ENCODE measurements at regions not wholly inside any gene's neighbourhood (a gene's known extent, or its start where the extent isn't known, plus 50 kb on each side); places are given as distances from the start of the nearest gene placed in this dataset.
"Not testable (repeated sequence)": the region's sequence is repeated elsewhere in the genome, so short reads cannot be mapped to it uniquely, and the experiment has no call there.

DNA sequence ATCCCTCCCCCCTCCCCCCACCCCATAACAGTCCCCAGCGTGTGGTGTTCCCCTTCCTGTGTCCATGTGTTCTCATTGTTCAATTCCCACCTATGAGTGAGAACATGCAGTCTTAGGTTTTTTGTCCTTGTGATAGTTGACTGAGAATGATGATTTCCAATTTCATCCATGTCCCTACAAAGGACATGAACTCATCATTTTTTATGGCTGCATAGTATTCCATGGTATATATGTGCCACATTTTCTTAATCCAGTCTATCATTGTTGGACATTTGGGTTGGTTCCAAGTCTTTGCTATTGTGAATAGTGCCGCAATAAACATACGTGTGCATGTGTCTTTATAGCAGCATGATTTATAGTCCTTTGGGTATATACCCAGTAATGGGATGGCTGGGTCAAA, 180.1 kb upstream of the C1QTNF3 start:
- TF ChIP-seq, protein P1, sequence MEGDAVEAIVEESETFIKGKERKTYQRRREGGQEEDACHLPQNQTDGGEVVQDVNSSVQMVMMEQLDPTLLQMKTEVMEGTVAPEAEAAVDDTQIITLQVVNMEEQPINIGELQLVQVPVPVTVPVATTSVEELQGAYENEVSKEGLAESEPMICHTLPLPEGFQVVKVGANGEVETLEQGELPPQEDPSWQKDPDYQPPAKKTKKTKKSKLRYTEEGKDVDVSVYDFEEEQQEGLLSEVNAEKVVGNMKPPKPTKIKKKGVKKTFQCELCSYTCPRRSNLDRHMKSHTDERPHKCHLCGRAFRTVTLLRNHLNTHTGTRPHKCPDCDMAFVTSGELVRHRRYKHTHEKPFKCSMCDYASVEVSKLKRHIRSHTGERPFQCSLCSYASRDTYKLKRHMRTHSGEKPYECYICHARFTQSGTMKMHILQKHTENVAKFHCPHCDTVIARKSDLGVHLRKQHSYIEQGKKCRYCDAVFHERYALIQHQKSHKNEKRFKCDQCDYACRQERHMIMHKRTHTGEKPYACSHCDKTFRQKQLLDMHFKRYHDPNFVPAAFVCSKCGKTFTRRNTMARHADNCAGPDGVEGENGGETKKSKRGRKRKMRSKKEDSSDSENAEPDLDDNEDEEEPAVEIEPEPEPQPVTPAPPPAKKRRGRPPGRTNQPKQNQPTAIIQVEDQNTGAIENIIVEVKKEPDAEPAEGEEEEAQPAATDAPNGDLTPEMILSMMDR (IDR thresholded peaks at IDR 0.05; ENCODE audit: low read depth, low read length) = not testable (repeated sequence)
- TF ChIP-seq POLR2A (IDR thresholded peaks at IDR 0.05; ENCODE audit: extremely low read depth, insufficient read length) = not testable (repeated sequence)
